CD4-positive, alpha-beta memory T cell (primary cell): ENCODE measurements at regions not wholly inside any gene's neighbourhood (a gene's known extent, or its start where the extent isn't known, plus 50 kb on each side); places are given as distances from the start of the nearest gene placed in this dataset.

Experiments used
- CTCF ChIA-PET: fragments of 350-600 bp; sonication (Branson Sonifier 250); formaldehyde crosslinking; loops from one replicate; lab custom pipeline; 2021; ENCODE audit warnings: inconsistent platforms; ENCODE audit not compliant: partially characterized antibody; lab: Charles Lee
- POLR2A ChIA-PET: fragments of 350-600 bp; sonication (Branson Sonifier 250); formaldehyde crosslinking; loops from one replicate; lab custom pipeline; 2021; ENCODE audit not compliant: partially characterized antibody; lab: Charles Lee
- DNase-seq, 5 donors: peaks; one replicate each; pipeline versions ENCODE4 v3.0.0 to v3.0.0-alpha.2; 2020 to 2022; ENCODE audit warnings: mixed read lengths in 1 of 5
- H3K27ac ChIP-seq: one replicate; pipeline ENCODE4 v1.7.0; 2013; ENCODE audit warnings: low read depth, low read length
- H3K27me3 ChIP-seq: 2 replicates; pipeline ENCODE4 v1.7.0; 2013; ENCODE audit warnings: mild to moderate bottlenecking, low read length, moderate library complexity; ENCODE audit not compliant: insufficient read depth
- H3K36me3 ChIP-seq: 2 replicates; pipeline ENCODE4 v1.7.0; 2013; ENCODE audit warnings: mild to moderate bottlenecking, low read length, moderate library complexity; ENCODE audit not compliant: insufficient read depth
- H3K4me1 ChIP-seq: 2 replicates; pipeline ENCODE4 v1.7.0; 2013; ENCODE audit warnings: mild to moderate bottlenecking, low read length, moderate library complexity; ENCODE audit not compliant: insufficient read depth
- H3K4me3 ChIP-seq, 2 donors: one replicate each; pipeline ENCODE4 v1.7.0; 2013; ENCODE audit warnings: low read length in 2 of 2, mild to moderate bottlenecking in 1 of 2
- H3K9me3 ChIP-seq, 2 donors: one replicate each; pipeline ENCODE4 v1.7.0; 2013; ENCODE audit warnings: low read length in 2 of 2, control low read depth in 1 of 2; ENCODE audit not compliant: control insufficient read depth in 1 of 2
- H3K27ac Mint-ChIP-seq, 7 donors: one replicate each; pipeline ENCODE4 v1.8.0; 2020 to 2021; ENCODE audit warnings: mixed read lengths in 7 of 7, mild to moderate bottlenecking in 6 of 7, inconsistent platforms in 3 of 7, moderate library complexity in 3 of 7
- H3K27me3 Mint-ChIP-seq, 2 donors: one replicate each; pipeline ENCODE4 v1.8.0; 2020 to 2021; ENCODE audit warnings: mixed read lengths in 2 of 2
- H3K36me3 Mint-ChIP-seq, 2 donors: one replicate each; pipeline ENCODE4 v1.8.0; 2020 to 2021; ENCODE audit warnings: mixed read lengths in 2 of 2, inconsistent platforms in 1 of 2, mild to moderate bottlenecking in 1 of 2
- H3K4me1 Mint-ChIP-seq, 4 donors: one replicate each; pipeline ENCODE4 v1.8.0; 2020 to 2021; ENCODE audit warnings: mixed read lengths in 4 of 4, mild to moderate bottlenecking in 1 of 4
- H3K4me3 Mint-ChIP-seq, 8 donors: one replicate each; pipeline ENCODE4 v1.8.0; 2020 to 2021; ENCODE audit warnings: mixed read lengths in 8 of 8, mild to moderate bottlenecking in 7 of 8, moderate library complexity in 6 of 8, inconsistent platforms in 3 of 8
- H3K9me3 Mint-ChIP-seq, 8 donors: one replicate each; pipeline ENCODE4 v1.8.0; 2020 to 2021; ENCODE audit warnings: mixed read lengths in 8 of 8, mild to moderate bottlenecking in 5 of 8, inconsistent platforms in 3 of 8, moderate library complexity in 1 of 8
- intact Hi-C: fragments of 100-400 bp; cut with micrococcal nuclease; formaldehyde crosslinking; loops from one replicate; pipeline ENCODE4 v1.15.1; 2023

DNA sequence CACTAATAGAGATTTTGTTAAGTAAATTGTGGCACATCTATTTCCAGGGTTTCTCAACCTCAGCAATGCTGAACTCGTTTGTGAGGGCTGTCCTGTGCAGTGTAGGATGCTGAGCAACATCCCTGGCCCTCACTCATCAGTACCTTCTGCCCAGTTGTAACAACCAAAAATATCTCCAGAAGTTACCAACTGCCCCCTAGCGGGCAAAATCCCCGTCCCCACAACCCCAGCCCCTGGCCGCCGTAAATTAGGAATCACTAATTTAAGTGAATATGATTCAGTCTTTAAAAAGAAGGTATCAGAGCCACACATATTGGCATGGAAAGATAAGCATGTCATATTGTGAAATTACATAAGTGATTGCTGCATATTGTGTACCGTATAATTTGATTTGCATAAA lies 123.4 kb downstream of the ASB9 start:
- no peak for DNase-seq
- ChIA-PET CTCF (interaction anchor here (1.5 to 5.8 kb wide), 2 partner anchors 18 to 1105 kb away, joined by 4 to 45 read pairs; no protein-coding TSS in a partner anchor), POLR2A (no interaction called here)
- Histone ChIP-seq H3K4me3 (no peak overlapping the region), H3K9me3 (no peaks in the 10 kb centered on the region), H3K4me1 (peaks cover 20% of the 10 kb centered on the region), H3K27ac (no peak overlapping the region), H3K36me3 (no peaks in the 10 kb centered on the region), H3K27me3 (no peaks in the 10 kb centered on the region)
- no peaks in the 10 kb centered on the region for H3K27me3 Mint-ChIP-seq
- no peaks in the 10 kb centered on the region for H3K36me3 Mint-ChIP-seq
- no peaks in the 10 kb centered on the region for H3K9me3 Mint-ChIP-seq
- no peak overlapping the region for H3K4me3 Mint-ChIP-seq
- no peak overlapping the region for H3K27ac Mint-ChIP-seq
- intact Hi-C loops: loop anchor here (10.0 kb wide), 1 partner anchor 272 kb away; the partner anchor contains the start of genes FANCB and MOSPD2
- peaks cover 18 to 30% (median 24%) of the 10 kb centered on the region in 4 donors for H3K4me1 Mint-ChIP-seq

- intact Hi-C loops: loop anchor here (1.0 to 10.0 kb wide), 5 partner anchors 36 to 1104 kb away; partner anchors contain the start of genes FANCB and MOSPD2
- Histone ChIP-seq H3K4me1 (peaks cover 11% of the 10 kb centered on the region), H3K36me3 (no peaks in the 10 kb centered on the region), H3K27ac (no peak overlapping the region), H3K9me3 (no peaks in the 10 kb centered on the region), H3K4me3 (no peak overlapping the region), H3K27me3 (no peaks in the 10 kb centered on the region)
- CTCF ChIA-PET: interaction anchor here (0.6 to 5.8 kb wide), 13 partner anchors 9 to 1484 kb away, joined by 3 to 45 read pairs (median 5); no protein-coding TSS in a partner anchor
- no peaks in the 10 kb centered on the region for H3K27me3 Mint-ChIP-seq
- peaks cover 12 to 17% (median 15%) of the 10 kb centered on the region in 4 donors for H3K4me1 Mint-ChIP-seq
- no peak overlapping the region for H3K4me3 Mint-ChIP-seq
- POLR2A ChIA-PET: no interaction called here
- no peaks in the 10 kb centered on the region for H3K9me3 Mint-ChIP-seq
- DNase-seq: no peak
- no peak overlapping the region for H3K27ac Mint-ChIP-seq
- H3K36me3 Mint-ChIP-seq: no peaks in the 10 kb centered on the region
Observed at GRCh38 chrX:15143825-15144121, 126.1 kb downstream of the ASB9 start.

- no peaks in the 10 kb centered on the region for H3K9me3 Mint-ChIP-seq
- peak; percentile 31 to 50 (median 37) for DNase-seq
- peak overlapping the region in 4 of 7 donors; percentile 11 to 80 (median 66) for H3K27ac Mint-ChIP-seq
- no peak overlapping the region for H3K4me3 ChIP-seq
- H3K4me3 Mint-ChIP-seq: peak overlapping the region in 6 of 8 donors; percentile 13 to 74 (median 32)
- no peaks in the 10 kb centered on the region for H3K9me3 ChIP-seq
- intact Hi-C loops: loop anchor here (1.0 to 10.0 kb wide), 5 partner anchors 36 to 1104 kb away; partner anchors contain the start of genes FANCB and MOSPD2
- H3K36me3 Mint-ChIP-seq: no peaks in the 10 kb centered on the region
- H3K27me3 Mint-ChIP-seq: no peaks in the 10 kb centered on the region
- H3K27me3 ChIP-seq: no peaks in the 10 kb centered on the region
- no peaks in the 10 kb centered on the region for H3K36me3 ChIP-seq
- POLR2A ChIA-PET: no interaction called here
- CTCF ChIA-PET: interaction anchor here (0.6 to 5.8 kb wide), 11 partner anchors 10 to 1484 kb away, joined by 3 to 45 read pairs (median 6); no protein-coding TSS in a partner anchor
- H3K27ac ChIP-seq: no peak overlapping the region
- H3K4me1 Mint-ChIP-seq: peaks cover 12 to 17% (median 15%) of the 10 kb centered on the region in 4 donors
- peaks cover 11% of the 10 kb centered on the region for H3K4me1 ChIP-seq
Observed at GRCh38 chrX:15143050-15143824, 126.6 kb downstream of the ASB9 start.

- POLR2A ChIA-PET: no interaction called here
- peak in 2 of 5 donors; percentile 8 to 21 for DNase-seq
- Mint-ChIP-seq H3K27ac (peak overlapping the region; percentile 16 to 82 (median 78)), H3K4me3 (peak overlapping the region in 7 of 8 donors; percentile 2 to 74 (median 54)), H3K27me3 (no peaks in the 10 kb centered on the region), H3K4me1 (peaks cover 12 to 17% (median 15%) of the 10 kb centered on the region in 4 donors), H3K9me3 (no peaks in the 10 kb centered on the region), H3K36me3 (no peaks in the 10 kb centered on the region)
- Histone ChIP-seq H3K36me3 (no peaks in the 10 kb centered on the region), H3K4me3 (no peak overlapping the region), H3K9me3 (no peaks in the 10 kb centered on the region), H3K27me3 (no peaks in the 10 kb centered on the region), H3K4me1 (peaks cover 11% of the 10 kb centered on the region), H3K27ac (no peak overlapping the region)
- intact Hi-C loops: loop anchor here (10.0 kb wide), 1 partner anchor 267 kb away; the partner anchor contains the start of genes FANCB and MOSPD2
- CTCF ChIA-PET: interaction anchor here (0.9 to 5.8 kb wide), 8 partner anchors 9 to 1106 kb away, joined by 3 to 45 read pairs (median 6); no protein-coding TSS in a partner anchor
Observed at GRCh38 chrX:15142084-15142715, 127.7 kb downstream of the ASB9 start.

DNA sequence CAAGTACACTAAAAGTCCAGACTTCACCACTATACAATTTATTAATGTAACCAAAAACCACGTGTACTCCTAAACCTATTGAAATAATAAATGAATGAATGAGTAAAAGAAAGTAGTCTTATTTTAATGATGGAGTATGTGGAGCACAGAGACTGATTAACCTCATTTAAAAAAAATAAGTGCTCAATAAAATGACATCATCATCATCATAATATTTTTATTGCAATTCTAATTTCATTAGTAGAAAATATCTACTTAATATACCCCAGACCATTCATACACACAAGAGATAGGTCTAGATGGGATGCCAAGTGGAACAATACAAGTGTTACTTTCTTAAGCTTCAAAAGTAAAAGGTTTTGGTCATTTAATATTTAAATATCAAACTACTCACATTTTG lies 133.1 kb downstream of the ASB9 start:
- no peak overlapping the region for H3K27ac Mint-ChIP-seq
- CTCF ChIA-PET: interaction anchor here (1.1 kb wide), 1 partner anchor 19 kb away, joined by 3 read pairs; no protein-coding TSS in a partner anchor
- H3K36me3 ChIP-seq: no peaks in the 10 kb centered on the region

GRCh38 chrX:15129412-15129811 lies 140.5 kb downstream of the ASB9 start:
- no peaks in the 10 kb centered on the region for H3K4me1 ChIP-seq
- no peak overlapping the region for H3K4me3 ChIP-seq
- H3K4me1 Mint-ChIP-seq: no peaks in the 10 kb centered on the region
- no peaks in the 10 kb centered on the region for H3K9me3 ChIP-seq
- no peak overlapping the region for H3K4me3 Mint-ChIP-seq
- peaks cover 0 to 3% (median 0%) of the 10 kb centered on the region in 8 donors for H3K9me3 Mint-ChIP-seq
- no peak overlapping the region for H3K27ac ChIP-seq
- no peak for DNase-seq
- intact Hi-C loops: no loop called here
- peaks cover 2% of the 10 kb centered on the region in 2 donors for H3K27me3 Mint-ChIP-seq
- ChIA-PET POLR2A (no interaction called here), CTCF (interaction anchor here (1.4 kb wide), 1 partner anchor 16 kb away, joined by 4 read pairs; no protein-coding TSS in a partner anchor)
- no peaks in the 10 kb centered on the region for H3K36me3 Mint-ChIP-seq
- H3K36me3 ChIP-seq: no peaks in the 10 kb centered on the region
- no peak overlapping the region for H3K27ac Mint-ChIP-seq
- H3K27me3 ChIP-seq: no peaks in the 10 kb centered on the region

More for the DNA sequence above, 133.1 kb downstream of the ASB9 start:
- peaks cover 0 to under 1% (median 0%) of the 10 kb centered on the region in 4 donors for H3K4me1 Mint-ChIP-seq
- H3K9me3 Mint-ChIP-seq: no peaks in the 10 kb centered on the region
- Histone ChIP-seq H3K4me1 (no peaks in the 10 kb centered on the region), H3K27ac (no peak overlapping the region), H3K4me3 (no peak overlapping the region), H3K27me3 (no peaks in the 10 kb centered on the region), H3K9me3 (no peaks in the 10 kb centered on the region)
- peaks cover 2% of the 10 kb centered on the region in 2 donors for H3K27me3 Mint-ChIP-seq
- POLR2A ChIA-PET: no interaction called here
- intact Hi-C loops: no loop called here
- no peak for DNase-seq
- no peak overlapping the region for H3K4me3 Mint-ChIP-seq
- H3K36me3 Mint-ChIP-seq: no peaks in the 10 kb centered on the region

GRCh38 chrX:15128861-15129260 lies 141.0 kb downstream of the ASB9 start:
- H3K4me1 ChIP-seq: no peaks in the 10 kb centered on the region
- H3K4me3 Mint-ChIP-seq: no peak overlapping the region
- no peak overlapping the region for H3K27ac Mint-ChIP-seq
- CTCF ChIA-PET: interaction anchor here (1.4 kb wide), 1 partner anchor 17 kb away, joined by 4 read pairs; no protein-coding TSS in a partner anchor
- H3K4me3 ChIP-seq: no peak overlapping the region
- no peaks in the 10 kb centered on the region for H3K27me3 Mint-ChIP-seq
- H3K36me3 ChIP-seq: no peaks in the 10 kb centered on the region
- no peaks in the 10 kb centered on the region for H3K36me3 Mint-ChIP-seq
- POLR2A ChIA-PET: no interaction called here
- no peaks in the 10 kb centered on the region for H3K27me3 ChIP-seq
- no peak for DNase-seq
- no peaks in the 10 kb centered on the region for H3K4me1 Mint-ChIP-seq
- H3K27ac ChIP-seq: no peak overlapping the region
- no peaks in the 10 kb centered on the region for H3K9me3 ChIP-seq
- intact Hi-C loops: no loop called here
- H3K9me3 Mint-ChIP-seq: peaks cover 0 to 3% (median 0%) of the 10 kb centered on the region in 8 donors
